Tibial nerve (tissue), 4 donors: ENCODE measurements at regions not wholly inside any gene's neighbourhood (a gene's known extent, or its start where the extent isn't known, plus 50 kb on each side); places are given as distances from the start of the nearest gene placed in this dataset.

Experiments used
- DNase-seq, 2 donors: peaks; one replicate each; pipeline ENCODE4 v3.0.0-alpha.2; 2019; ENCODE audit warnings: low spot score in 2 of 2
- H3K27ac ChIP-seq, 4 donors: fragments of 200-600 bp; sonication (generic) in 3 of 4; one replicate each; pipeline ENCODE4 v1.5.1; 2017 to 2019; ENCODE audit warnings: mild to moderate bottlenecking in 1 of 4
- H3K27me3 ChIP-seq, 2 donors: fragments of 200-600 bp; sonication (generic) in 1 of 2; one replicate each; pipeline versions ENCODE4 v1.5.1 to v1.6.0; 2017 to 2019
- H3K36me3 ChIP-seq, 3 donors: fragments of 200-600 bp; sonication (generic); one replicate each; pipeline ENCODE4 v1.5.1; 2018 to 2019
- H3K4me1 ChIP-seq, 4 donors: fragments of 200-600 bp; sonication (generic) in 3 of 4; one replicate each; pipeline ENCODE4 v1.5.1; 2017 to 2019
- H3K4me3 ChIP-seq, 4 donors: fragments of 200-600 bp; sonication (generic) in 3 of 4; one replicate each; pipeline ENCODE4 v1.5.1; 2017 to 2019; ENCODE audit warnings: mild to moderate bottlenecking in 1 of 4, moderate library complexity in 1 of 4
- H3K9me3 ChIP-seq, 4 donors: fragments of 200-600 bp; sonication (generic) in 3 of 4; one replicate each; pipeline ENCODE4 v1.5.1; 2017 to 2019
- CTCF ChIP-seq, 5 experiments: fragments of 200-600 bp in 3 of 5; fragments of 450-650 bp in 2 of 5; sonication (generic) in 3 of 5; IDR thresholded peaks; one replicate each; pipeline ENCODE4 v1.5.1; 2016 to 2019; ENCODE audit warnings: antibody characterized with exemption in 5 of 5, mild to moderate bottlenecking in 3 of 5, moderate library complexity in 2 of 5
- EP300 ChIP-seq, 2 donors: sonication (generic); formaldehyde crosslinking; IDR thresholded peaks; one replicate each; pipeline ENCODE4 v1.6.1; 2017; ENCODE audit warnings: antibody characterized with exemption in 2 of 2, mild to moderate bottlenecking in 1 of 2
- POLR2A ChIP-seq, 2 donors: fragments of 450-650 bp; IDR thresholded peaks; one replicate each; pipeline ENCODE4 v1.6.1; 2017; ENCODE audit warnings: antibody characterized with exemption in 2 of 2, mild to moderate bottlenecking in 2 of 2, moderate library complexity in 2 of 2
- WGBS, 2 donors: methylation state at CpG; one replicate each; pipeline ENCODE4 v1.1.5; 2018; 5-methylcytosine and 5-hydroxymethylcytosine counted together

DNA sequence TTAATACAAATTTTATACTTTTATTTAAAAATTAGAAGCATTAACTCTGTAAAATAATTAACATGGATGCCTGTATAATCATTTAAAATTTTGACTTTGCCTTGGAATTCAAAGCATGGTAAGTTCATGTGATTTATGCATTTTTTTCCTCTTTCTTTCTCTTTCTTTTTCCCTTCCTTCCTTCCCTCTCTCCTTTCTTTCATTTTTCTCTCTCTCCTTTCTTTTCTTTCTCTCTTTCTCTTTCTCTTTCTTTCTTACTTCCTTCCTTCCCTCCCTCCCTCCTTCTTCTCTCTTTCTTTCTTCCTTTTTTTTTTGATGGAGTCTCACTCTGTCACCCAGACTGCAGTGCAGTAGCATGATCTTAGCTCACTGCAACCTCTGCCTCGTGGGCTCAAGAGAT is 53.8 kb upstream of the P3H2 start:
- H3K27me3 ChIP-seq, result no peaks in the 10 kb centered on the region
- no peak overlapping the region for H3K27ac ChIP-seq
- no peaks in the 10 kb centered on the region for H3K9me3 ChIP-seq
- WGBS, 2 donors, result 64 to 84% methylated on average over 1 of the region's 1 CpG
- DNase-seq, result no peak
- no peak for TF ChIP-seq CTCF (IDR thresholded peaks at IDR 0.05)
- TF ChIP-seq POLR2A (IDR thresholded peaks at IDR 0.05), result no peak
- TF ChIP-seq EP300 (IDR thresholded peaks at IDR 0.05), result no peak
- no peaks in the 10 kb centered on the region for H3K36me3 ChIP-seq
- no peak overlapping the region for H3K4me3 ChIP-seq
- H3K4me1 ChIP-seq, result no peaks in the 10 kb centered on the region

GRCh38 chr3:190173426-190173825 is 52.7 kb upstream of the P3H2 start:
- Histone ChIP-seq H3K4me3 (no peak overlapping the region), H3K36me3 (no peaks in the 10 kb centered on the region), H3K9me3 (no peaks in the 10 kb centered on the region), H3K27me3 (no peaks in the 10 kb centered on the region), H3K27ac (no peak overlapping the region), H3K4me1 (no peaks in the 10 kb centered on the region)
- 29 to 48% methylated on average over 1 of the region's 1 CpG for WGBS, 2 donors
- TF ChIP-seq EP300 (IDR thresholded peaks at IDR 0.05), result no peak
- TF ChIP-seq POLR2A (IDR thresholded peaks at IDR 0.05), result no peak
- no peak for TF ChIP-seq CTCF (IDR thresholded peaks at IDR 0.05)
- no peak for DNase-seq

GRCh38 chr3:190172751-190173150 is 52.1 kb upstream of the P3H2 start:
- no peak overlapping the region for H3K4me3 ChIP-seq
- H3K27ac ChIP-seq, result no peak overlapping the region
- no peaks in the 10 kb centered on the region for H3K9me3 ChIP-seq
- H3K36me3 ChIP-seq, result no peaks in the 10 kb centered on the region
- no peak for DNase-seq
- TF ChIP-seq EP300 (IDR thresholded peaks at IDR 0.05) (no peak), POLR2A (IDR thresholded peaks at IDR 0.05) (no peak), CTCF (IDR thresholded peaks at IDR 0.05) (no peak)
- WGBS, 2 donors, result 86 to 95% methylated on average over 2 of the region's 2 CpGs
- no peaks in the 10 kb centered on the region for H3K4me1 ChIP-seq
- H3K27me3 ChIP-seq, result no peaks in the 10 kb centered on the region
